ENCODE measurements at regions not wholly inside any gene's neighbourhood (a gene's known extent, or its start where the extent isn't known, plus 50 kb on each side); places are given as distances from the start of the nearest gene placed in this dataset.

DNA sequence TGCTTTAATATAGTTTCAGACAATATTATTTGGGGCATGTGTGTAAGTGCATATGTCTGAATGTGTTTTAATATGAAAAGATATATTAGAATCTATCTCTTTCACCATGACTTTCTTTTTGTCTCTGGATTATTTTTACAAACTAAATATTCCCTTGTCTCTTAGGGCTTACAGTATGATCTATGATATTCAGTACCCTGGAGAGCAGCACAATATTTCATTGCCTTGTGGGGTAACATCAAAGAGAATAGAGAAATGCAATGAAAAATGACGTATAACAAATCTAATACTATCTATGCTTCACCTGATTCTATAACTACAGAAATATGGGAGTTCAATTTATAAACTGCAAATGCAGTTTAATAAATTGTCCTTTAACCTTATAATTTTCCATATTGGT lies 2084.5 kb downstream of the MRPL39 start:
- TF ChIP-seq, protein P1, sequence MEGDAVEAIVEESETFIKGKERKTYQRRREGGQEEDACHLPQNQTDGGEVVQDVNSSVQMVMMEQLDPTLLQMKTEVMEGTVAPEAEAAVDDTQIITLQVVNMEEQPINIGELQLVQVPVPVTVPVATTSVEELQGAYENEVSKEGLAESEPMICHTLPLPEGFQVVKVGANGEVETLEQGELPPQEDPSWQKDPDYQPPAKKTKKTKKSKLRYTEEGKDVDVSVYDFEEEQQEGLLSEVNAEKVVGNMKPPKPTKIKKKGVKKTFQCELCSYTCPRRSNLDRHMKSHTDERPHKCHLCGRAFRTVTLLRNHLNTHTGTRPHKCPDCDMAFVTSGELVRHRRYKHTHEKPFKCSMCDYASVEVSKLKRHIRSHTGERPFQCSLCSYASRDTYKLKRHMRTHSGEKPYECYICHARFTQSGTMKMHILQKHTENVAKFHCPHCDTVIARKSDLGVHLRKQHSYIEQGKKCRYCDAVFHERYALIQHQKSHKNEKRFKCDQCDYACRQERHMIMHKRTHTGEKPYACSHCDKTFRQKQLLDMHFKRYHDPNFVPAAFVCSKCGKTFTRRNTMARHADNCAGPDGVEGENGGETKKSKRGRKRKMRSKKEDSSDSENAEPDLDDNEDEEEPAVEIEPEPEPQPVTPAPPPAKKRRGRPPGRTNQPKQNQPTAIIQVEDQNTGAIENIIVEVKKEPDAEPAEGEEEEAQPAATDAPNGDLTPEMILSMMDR (IDR thresholded peaks at IDR 0.05): no peak
- TF ChIP-seq POLR2AphosphoS5 (IDR thresholded peaks at IDR 0.05) (no peak), POLR2A (IDR thresholded peaks at IDR 0.05) (no peak), EP300 (IDR thresholded peaks at IDR 0.05) (no peak)
- ATAC-seq: no peak
- WGBS, 2 donors (ENCODE audit: low coverage in 1 of 2): 25 to 43% methylated on average over 1 of the region's 1 CpG

GRCh38 chr21:23507501-23507900 lies 2099.8 kb downstream of the MRPL39 start:
- H3K27me3 ChIP-seq: no peaks in the 10 kb centered on the region
- 89 to 100% methylated on average over 1 of the region's 1 CpG for WGBS, 2 donors (ENCODE audit: low coverage in 1 of 2)
- no peaks in the 10 kb centered on the region for H3K9me3 ChIP-seq
- TF ChIP-seq, protein P1 (IDR thresholded peaks at IDR 0.05): no peak
- no peak for TF ChIP-seq POLR2A (IDR thresholded peaks at IDR 0.05)
- TF ChIP-seq EP300 (IDR thresholded peaks at IDR 0.05): no peak
- H3K4me1 ChIP-seq: no peaks in the 10 kb centered on the region
- no peak overlapping the region for H3K4me3 ChIP-seq
- ATAC-seq: no peak
- no peak overlapping the region for H3K27ac ChIP-seq
- H3K36me3 ChIP-seq: no peaks in the 10 kb centered on the region

More for the DNA sequence above, 2084.5 kb downstream of the MRPL39 start:
- no peak overlapping the region for H3K27ac ChIP-seq
- H3K9me3 ChIP-seq: no peaks in the 10 kb centered on the region
- no peak overlapping the region for H3K4me3 ChIP-seq
- H3K4me1 ChIP-seq: no peaks in the 10 kb centered on the region
- no peaks in the 10 kb centered on the region for H3K36me3 ChIP-seq
- H3K27me3 ChIP-seq: no peaks in the 10 kb centered on the region

- TF ChIP-seq, protein P1 (IDR thresholded peaks at IDR 0.05): no peak
- TF ChIP-seq EP300 (IDR thresholded peaks at IDR 0.05): no peak
- no peak for TF ChIP-seq POLR2A (IDR thresholded peaks at IDR 0.05)
- no peak for TF ChIP-seq POLR2AphosphoS5 (IDR thresholded peaks at IDR 0.05)
- WGBS, 2 donors (ENCODE audit: low coverage in 1 of 2): 57 to 75% methylated on average over 1 of the region's 1 CpG
- no peak for ATAC-seq
- H3K4me1 ChIP-seq: no peaks in the 10 kb centered on the region
- no peaks in the 10 kb centered on the region for H3K9me3 ChIP-seq
- no peak overlapping the region for H3K4me3 ChIP-seq
- H3K27ac ChIP-seq: no peak overlapping the region
- no peaks in the 10 kb centered on the region for H3K27me3 ChIP-seq
- H3K36me3 ChIP-seq: no peaks in the 10 kb centered on the region
These were observed 2110.6 kb downstream of the MRPL39 start for GRCh38 chr21:23496729-23497128.

DNA sequence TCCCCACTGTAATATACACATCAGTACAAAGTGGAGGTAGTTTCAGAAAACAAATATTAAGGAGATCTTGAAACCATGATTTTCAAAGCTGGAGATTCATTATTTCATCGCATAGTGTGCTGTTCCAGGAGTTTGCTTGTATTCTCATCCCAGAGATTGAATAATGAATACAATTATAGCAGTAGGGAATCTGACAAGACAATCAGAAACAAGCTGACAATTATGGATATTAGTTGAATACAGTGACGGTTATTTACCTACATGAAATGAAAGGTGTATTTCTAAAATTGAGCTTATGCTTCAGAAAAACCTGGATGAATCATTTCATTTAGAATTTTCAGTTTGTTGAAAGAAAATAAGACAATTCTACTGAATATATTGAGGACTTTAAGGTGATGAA lies 2119.0 kb downstream of the MRPL39 start:
- 86 to 91% methylated on average over 2 of the region's 2 CpGs for WGBS, 2 donors (ENCODE audit: low coverage in 1 of 2)
- H3K4me3 ChIP-seq: no peak overlapping the region
- H3K27me3 ChIP-seq: no peaks in the 10 kb centered on the region
- ATAC-seq: no peak
- H3K4me1 ChIP-seq: no peaks in the 10 kb centered on the region
- TF ChIP-seq POLR2AphosphoS5 (IDR thresholded peaks at IDR 0.05) (no peak), EP300 (IDR thresholded peaks at IDR 0.05) (no peak), POLR2A (IDR thresholded peaks at IDR 0.05) (no peak)
- TF ChIP-seq, protein P1 (IDR thresholded peaks at IDR 0.05): no peak
- H3K27ac ChIP-seq: no peak overlapping the region
- H3K9me3 ChIP-seq: no peaks in the 10 kb centered on the region
- no peaks in the 10 kb centered on the region for H3K36me3 ChIP-seq

GRCh38 chr21:23480591-23481270 lies 2126.6 kb downstream of the MRPL39 start:
- no peak for TF ChIP-seq EP300 (IDR thresholded peaks at IDR 0.05)
- TF ChIP-seq, protein P1 (IDR thresholded peaks at IDR 0.05): no peak
- no peak for TF ChIP-seq POLR2A (IDR thresholded peaks at IDR 0.05)
- TF ChIP-seq POLR2AphosphoS5 (IDR thresholded peaks at IDR 0.05): no peak
- Histone ChIP-seq H3K27ac (no peak overlapping the region), H3K4me1 (no peaks in the 10 kb centered on the region), H3K9me3 (no peaks in the 10 kb centered on the region), H3K4me3 (no peak overlapping the region), H3K27me3 (no peaks in the 10 kb centered on the region), H3K36me3 (no peaks in the 10 kb centered on the region)
- no peak for ATAC-seq
- 83 to 100% methylated on average over 1 of the region's 1 CpG for WGBS, 2 donors (ENCODE audit: low coverage in 1 of 2)
